ENCODE measurements at regions not wholly inside any gene's neighbourhood (a gene's known extent, or its start where the extent isn't known, plus 50 kb on each side); places are given as distances from the start of the nearest gene placed in this dataset.
A peak's percentile ranks its signal among the peaks of the same experiment; 100 is the strongest.

DNA sequence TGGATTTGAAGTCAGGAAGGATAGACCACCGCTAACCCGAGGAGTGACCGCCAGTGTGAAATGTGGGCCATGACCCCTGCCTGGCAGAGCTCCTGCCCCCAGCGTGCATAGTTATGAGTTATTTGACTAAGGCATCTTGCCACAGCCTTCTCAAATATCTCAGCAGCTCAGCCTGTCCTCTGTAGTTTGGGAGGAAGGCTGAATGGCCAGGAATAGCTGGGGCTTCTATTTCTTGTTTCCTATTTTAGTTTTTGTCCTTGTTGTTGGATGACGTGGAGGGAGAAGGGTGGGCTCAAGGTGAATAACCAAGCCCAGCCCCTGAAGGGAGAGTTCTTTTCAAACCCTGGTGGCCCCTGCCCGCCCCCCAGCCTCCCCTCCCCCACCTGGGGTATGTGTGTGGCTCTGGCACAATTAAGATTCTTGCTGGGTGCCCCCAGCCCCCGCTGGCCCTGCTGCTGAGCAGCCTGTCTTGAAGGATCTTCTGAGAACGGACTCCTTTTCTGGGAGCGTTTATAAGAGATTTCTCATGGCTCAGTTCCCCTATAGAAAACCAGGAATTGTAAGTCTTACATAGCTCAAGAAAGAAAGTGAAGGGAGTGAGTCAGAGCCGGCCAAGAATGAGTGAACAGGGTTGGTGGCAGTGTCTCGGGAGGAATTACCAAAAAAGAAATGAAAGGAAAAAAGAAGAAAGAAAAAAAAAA, 157.4 kb downstream of the GLI2 start:
- Histone ChIP-seq H3K79me2 (ENCODE audit: insufficient read depth, low read length) (peaks cover 42% of the 10 kb centered on the region), H3K9me3 (ENCODE audit: insufficient read depth, low read depth, low read length) (no peaks in the 10 kb centered on the region), H3K4me3 (ENCODE audit: insufficient read depth, low read depth, low read length) (no peak overlapping the region), H3K27me3 (ENCODE audit: insufficient read depth, low read length) (no peaks in the 10 kb centered on the region), H4K20me1 (ENCODE audit: insufficient read depth, low read length) (peaks cover 45% of the 10 kb centered on the region), H3K4me2 (ENCODE audit: low read length) (peak overlapping the region; percentile 76), H2AFZ (ENCODE audit: low read depth, low read length) (no peak overlapping the region), H3K9ac (ENCODE audit: low read length) (peak overlapping the region; percentile 56), H3K4me1 (ENCODE audit: insufficient read depth, low read length) (peaks cover 18% of the 10 kb centered on the region), H3K36me3 (ENCODE audit: insufficient read depth, low read length) (no peaks in the 10 kb centered on the region), H3K27ac (ENCODE audit: low read depth, low read length) (peak overlapping the region; percentile 52)
- H3K4me3 Mint-ChIP-seq (ENCODE audit: unreplicated experiment), result peak overlapping the region; percentile 36
- peak overlapping the region; percentile 94 for H3K27ac Mint-ChIP-seq (ENCODE audit: unreplicated experiment)
- no peaks in the 10 kb centered on the region for H3K27me3 Mint-ChIP-seq (ENCODE audit: low read depth, unreplicated experiment)
- DNase-seq (ENCODE audit: low read depth) (peak; percentile 71), FAIRE-seq (no peak)
- TF ChIP-seq, protein P1, sequence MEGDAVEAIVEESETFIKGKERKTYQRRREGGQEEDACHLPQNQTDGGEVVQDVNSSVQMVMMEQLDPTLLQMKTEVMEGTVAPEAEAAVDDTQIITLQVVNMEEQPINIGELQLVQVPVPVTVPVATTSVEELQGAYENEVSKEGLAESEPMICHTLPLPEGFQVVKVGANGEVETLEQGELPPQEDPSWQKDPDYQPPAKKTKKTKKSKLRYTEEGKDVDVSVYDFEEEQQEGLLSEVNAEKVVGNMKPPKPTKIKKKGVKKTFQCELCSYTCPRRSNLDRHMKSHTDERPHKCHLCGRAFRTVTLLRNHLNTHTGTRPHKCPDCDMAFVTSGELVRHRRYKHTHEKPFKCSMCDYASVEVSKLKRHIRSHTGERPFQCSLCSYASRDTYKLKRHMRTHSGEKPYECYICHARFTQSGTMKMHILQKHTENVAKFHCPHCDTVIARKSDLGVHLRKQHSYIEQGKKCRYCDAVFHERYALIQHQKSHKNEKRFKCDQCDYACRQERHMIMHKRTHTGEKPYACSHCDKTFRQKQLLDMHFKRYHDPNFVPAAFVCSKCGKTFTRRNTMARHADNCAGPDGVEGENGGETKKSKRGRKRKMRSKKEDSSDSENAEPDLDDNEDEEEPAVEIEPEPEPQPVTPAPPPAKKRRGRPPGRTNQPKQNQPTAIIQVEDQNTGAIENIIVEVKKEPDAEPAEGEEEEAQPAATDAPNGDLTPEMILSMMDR (IDR thresholded peaks at IDR 0.05; ENCODE audit: insufficient read depth, low read depth, low read length), result no peak
- TF ChIP-seq EZH2 (IDR thresholded peaks at IDR 0.05; ENCODE audit: insufficient read depth, low read length), result no peak
- H3K9me3 Mint-ChIP-seq (ENCODE audit: unreplicated experiment), result peaks cover 5% of the 10 kb centered on the region
- H3K4me1 Mint-ChIP-seq (ENCODE audit: low read depth, unreplicated experiment), result peaks cover 53% of the 10 kb centered on the region
- H3K36me3 Mint-ChIP-seq (ENCODE audit: low read depth, unreplicated experiment), result peaks cover 6% of the 10 kb centered on the region

DNA sequence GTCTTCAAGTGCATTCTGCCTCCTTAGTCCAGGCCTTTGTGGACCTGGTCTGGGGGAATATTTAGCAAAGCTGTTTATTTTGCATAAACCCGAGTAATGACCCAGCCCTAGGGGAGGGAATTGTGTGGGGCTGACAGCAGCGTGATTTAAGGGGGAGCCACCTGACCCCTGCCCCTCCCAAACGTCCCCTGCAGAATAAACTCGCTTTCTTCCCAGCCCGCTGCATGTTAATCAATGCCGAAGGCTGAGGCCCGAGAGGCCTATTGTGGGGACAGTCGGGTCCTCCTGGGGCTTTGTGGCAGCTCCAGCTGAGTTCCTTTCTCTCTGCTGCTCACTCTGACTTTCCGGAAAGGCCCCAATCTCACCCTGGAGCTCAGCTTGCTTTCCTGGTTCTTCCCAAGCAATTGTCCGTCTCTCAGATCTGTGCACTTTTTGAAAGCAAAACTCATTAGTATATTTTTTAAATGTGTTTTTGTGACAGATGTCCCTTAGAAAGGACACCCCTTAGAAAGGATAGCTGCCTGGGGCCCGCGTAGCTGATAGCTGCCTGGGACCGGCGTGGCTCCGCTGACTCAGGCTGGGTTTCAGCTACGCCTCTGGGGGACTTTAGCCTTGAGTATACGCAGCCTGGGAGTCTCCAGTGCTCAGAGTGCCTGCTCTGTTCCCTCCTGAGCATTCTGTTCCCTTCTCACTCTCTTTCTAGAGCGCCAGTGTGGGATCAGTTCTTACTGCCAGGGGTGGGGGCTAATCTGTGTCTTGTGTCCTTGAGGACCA, 158.3 kb downstream of the GLI2 start:
- H3K27me3 ChIP-seq (ENCODE audit: insufficient read depth, low read length), result no peaks in the 10 kb centered on the region
- FAIRE-seq (no peak), DNase-seq (ENCODE audit: low read depth) (no peak)
- H3K4me3 ChIP-seq (ENCODE audit: insufficient read depth, low read depth, low read length), result peak overlapping the region; percentile 18
- H2AFZ ChIP-seq (ENCODE audit: low read depth, low read length), result no peak overlapping the region
- H3K9me3 Mint-ChIP-seq (ENCODE audit: unreplicated experiment), result peaks cover 5% of the 10 kb centered on the region
- H3K36me3 Mint-ChIP-seq (ENCODE audit: low read depth, unreplicated experiment), result peaks cover 6% of the 10 kb centered on the region
- peaks cover 45% of the 10 kb centered on the region for H4K20me1 ChIP-seq (ENCODE audit: insufficient read depth, low read length)
- H3K4me1 ChIP-seq (ENCODE audit: insufficient read depth, low read length), result peaks cover 18% of the 10 kb centered on the region
- peak overlapping the region; percentile 56 for H3K9ac ChIP-seq (ENCODE audit: low read length)
- peaks cover 54% of the 10 kb centered on the region for H3K4me1 Mint-ChIP-seq (ENCODE audit: low read depth, unreplicated experiment)
- peak overlapping the region; percentile 52 for H3K27ac ChIP-seq (ENCODE audit: low read depth, low read length)
- H3K27me3 Mint-ChIP-seq (ENCODE audit: low read depth, unreplicated experiment), result no peaks in the 10 kb centered on the region
- no peak overlapping the region for H3K4me3 Mint-ChIP-seq (ENCODE audit: unreplicated experiment)
- peak overlapping the region; percentile 76 for H3K4me2 ChIP-seq (ENCODE audit: low read length)
- no peaks in the 10 kb centered on the region for H3K9me3 ChIP-seq (ENCODE audit: insufficient read depth, low read depth, low read length)
- no peaks in the 10 kb centered on the region for H3K36me3 ChIP-seq (ENCODE audit: insufficient read depth, low read length)
- peak overlapping the region; percentile 94 for H3K27ac Mint-ChIP-seq (ENCODE audit: unreplicated experiment)
- no peak for TF ChIP-seq EZH2 (IDR thresholded peaks at IDR 0.05; ENCODE audit: insufficient read depth, low read length)
- TF ChIP-seq, protein P1 (IDR thresholded peaks at IDR 0.05; ENCODE audit: insufficient read depth, low read depth, low read length), result no peak
- H3K79me2 ChIP-seq (ENCODE audit: insufficient read depth, low read length), result peaks cover 35% of the 10 kb centered on the region
